HG02981 (cell line): ENCODE measurements at regions not wholly inside any gene's neighbourhood (a gene's known extent, or its start where the extent isn't known, plus 50 kb on each side); places are given as distances from the start of the nearest gene placed in this dataset.

Source experiments
- ATAC-seq: cut with Tn5 transposase; IDR thresholded peaks from one replicate; pipeline ENCODE4 v1.9.1; 2021; ENCODE audit warnings: mild to moderate bottlenecking, moderate library complexity; ENCODE audit not compliant: unreplicated experiment

- no peak for ATAC-seq
Measured at GRCh38 chr2:121038431-121038830, 246.6 kb downstream of the TFCP2L1 start.

- ATAC-seq: no peak
Measured at GRCh38 chr2:121038891-121039616, 245.9 kb downstream of the TFCP2L1 start.

- ATAC-seq: no peak
Measured at GRCh38 chr2:121039679-121040078, 245.3 kb downstream of the TFCP2L1 start.

- ATAC-seq: no peak
Measured at GRCh38 chr2:121041516-121041915, 243.5 kb downstream of the TFCP2L1 start.

- ATAC-seq: no peak
Measured at GRCh38 chr2:121043061-121043826, 241.8 kb downstream of the TFCP2L1 start.

- ATAC-seq: no peak
Measured at GRCh38 chr2:121043827-121044222, 241.2 kb downstream of the TFCP2L1 start.

GRCh38 chr2:121044412-121044811 lies 240.6 kb downstream of the TFCP2L1 start:
- no peak for ATAC-seq

GRCh38 chr2:121045245-121045644 lies 239.8 kb downstream of the TFCP2L1 start:
- ATAC-seq: no peak

- no peak for ATAC-seq
Measured at GRCh38 chr2:121046335-121046734, 238.7 kb downstream of the TFCP2L1 start.

- no peak for ATAC-seq
Measured at GRCh38 chr2:121047383-121047782, 237.6 kb downstream of the TFCP2L1 start.

GRCh38 chr2:121049131-121049530 lies 235.9 kb downstream of the TFCP2L1 start:
- no peak for ATAC-seq

GRCh38 chr2:121049950-121050585 lies 234.9 kb downstream of the TFCP2L1 start:
- ATAC-seq: no peak

GRCh38 chr2:121051311-121051710 lies 233.7 kb downstream of the TFCP2L1 start:
- ATAC-seq: no peak

- ATAC-seq: no peak
Measured at GRCh38 chr2:121052023-121052422, 233.0 kb downstream of the TFCP2L1 start.

GRCh38 chr2:121052521-121052920 lies 232.5 kb downstream of the TFCP2L1 start:
- ATAC-seq: no peak

- no peak for ATAC-seq
Measured at GRCh38 chr2:121055088-121055487, 229.9 kb downstream of the TFCP2L1 start.

GRCh38 chr2:121055501-121055900 lies 229.5 kb downstream of the TFCP2L1 start:
- no peak for ATAC-seq

- ATAC-seq: no peak
Measured at GRCh38 chr2:121058852-121059558, 226.0 kb downstream of the TFCP2L1 start.

GRCh38 chr2:121059651-121060649 lies 225.1 kb downstream of the TFCP2L1 start:
- ATAC-seq: no peak

GRCh38 chr2:121061633-121062032 lies 223.4 kb downstream of the TFCP2L1 start:
- no peak for ATAC-seq
